HEK293 (cell line): ENCODE measurements at regions not wholly inside any gene's neighbourhood (a gene's known extent, or its start where the extent isn't known, plus 50 kb on each side); places are given as distances from the start of the nearest gene placed in this dataset.

Experiments used
- CTCF ChIP-seq: fragments of 450-650 bp; formaldehyde crosslinking; IDR thresholded peaks from 2 replicates; pipeline ENCODE4 v1.5.1; 2016; ENCODE audit warnings: missing biosample characterization, missing genetic modification characterization
- HOXA7 ChIP-seq: sonication (generic); formaldehyde crosslinking; IDR thresholded peaks from 2 replicates; pipeline ENCODE4 v1.8.1; 2022; ENCODE audit warnings: missing genetic modification reagents, borderline replicate concordance
- SP2 ChIP-seq: fragments of 450-650 bp; formaldehyde crosslinking; IDR thresholded peaks from 2 replicates; pipeline ENCODE4 v1.5.1; 2016; ENCODE audit warnings: missing biosample characterization, missing genetic modification characterization
- SP7 ChIP-seq: fragments of 450-650 bp; formaldehyde crosslinking; IDR thresholded peaks from 2 replicates; pipeline ENCODE4 v1.5.1; 2016; ENCODE audit warnings: missing biosample characterization, missing genetic modification characterization
- ZBTB21 ChIP-seq: fragments of 450-650 bp; formaldehyde crosslinking; IDR thresholded peaks from 2 replicates; pipeline ENCODE4 v1.5.1; 2017; ENCODE audit warnings: missing biosample characterization, missing genetic modification characterization
- ZFP3 ChIP-seq: fragments of 450-650 bp; formaldehyde crosslinking; IDR thresholded peaks from 2 replicates; pipeline ENCODE4 v1.5.1; 2016; ENCODE audit warnings: low read depth, missing biosample characterization, missing genetic modification characterization
- ZNF274 ChIP-seq, 2 experiments: fragments of 200-500 bp in 1 of 2; fragments of 450-650 bp in 1 of 2; sonication (Bioruptor generic) in 1 of 2; formaldehyde crosslinking in 1 of 2; IDR thresholded peaks; 2 replicates each; pipeline versions ENCODE4 v1.5.1 to v1.6.1; 2014 to 2016; ENCODE audit warnings: borderline replicate concordance in 1 of 2, inconsistent platforms in 1 of 2, low read length in 1 of 2, missing biosample characterization in 1 of 2, missing genetic modification characterization in 1 of 2
- ZNF366 ChIP-seq: fragments of 450-650 bp; formaldehyde crosslinking; conservative IDR thresholded peaks from 2 replicates; pipeline ENCODE4 v1.5.1; 2016; ENCODE audit warnings: missing biosample characterization, missing genetic modification characterization
- ZNF514 ChIP-seq: fragments of 450-650 bp; formaldehyde crosslinking; IDR thresholded peaks from 2 replicates; pipeline ENCODE4 v1.5.1; 2016; ENCODE audit warnings: missing biosample characterization, missing genetic modification characterization
- ZNF558 ChIP-seq: fragments of 450-650 bp; formaldehyde crosslinking; IDR thresholded peaks from 2 replicates; pipeline ENCODE4 v1.5.1; 2016; ENCODE audit warnings: missing biosample characterization, missing genetic modification characterization
- ZNF76 ChIP-seq: fragments of 450-650 bp; formaldehyde crosslinking; IDR thresholded peaks from 2 replicates; pipeline ENCODE4; 2016; ENCODE audit warnings: low read depth, missing biosample characterization, missing genetic modification characterization, borderline replicate concordance
- ZNF791 ChIP-seq: fragments of 450-650 bp; formaldehyde crosslinking; IDR thresholded peaks from 2 replicates; pipeline ENCODE4 v1.5.1; 2016; ENCODE audit warnings: missing biosample characterization, missing genetic modification characterization
- TF ChIP-seq, protein P1 (sequence below): fragments of 450-650 bp; formaldehyde crosslinking; IDR thresholded peaks from 2 replicates; pipeline ENCODE4 v1.5.1; 2017; ENCODE audit warnings: missing biosample characterization, missing genetic modification characterization

- TF ChIP-seq ZNF791 (no peak), CTCF (tag by site-specific recombination) (no peak), SP7 (tag by site-specific recombination) (no peak), SP2 (tag by site-specific recombination) (no peak), ZNF558 (no peak), HOXA7 (CRISPR knock-in tag) (no peak), ZNF76 (tag by site-specific recombination) (no peak), ZNF514 (no peak), ZNF274 (IDR thresholded peaks at IDR 0.05; ENCODE audit: low read length) (no peak), ZNF274 (tag by site-specific recombination; IDR thresholded peaks at IDR 0.05; ENCODE audit: borderline replicate concordance) (no peak), ZNF366 (tag by site-specific recombination) (no peak), ZFP3 (tag by site-specific recombination) (no peak), ZBTB21 (tag by site-specific recombination) (no peak)
- TF ChIP-seq, protein P1, sequence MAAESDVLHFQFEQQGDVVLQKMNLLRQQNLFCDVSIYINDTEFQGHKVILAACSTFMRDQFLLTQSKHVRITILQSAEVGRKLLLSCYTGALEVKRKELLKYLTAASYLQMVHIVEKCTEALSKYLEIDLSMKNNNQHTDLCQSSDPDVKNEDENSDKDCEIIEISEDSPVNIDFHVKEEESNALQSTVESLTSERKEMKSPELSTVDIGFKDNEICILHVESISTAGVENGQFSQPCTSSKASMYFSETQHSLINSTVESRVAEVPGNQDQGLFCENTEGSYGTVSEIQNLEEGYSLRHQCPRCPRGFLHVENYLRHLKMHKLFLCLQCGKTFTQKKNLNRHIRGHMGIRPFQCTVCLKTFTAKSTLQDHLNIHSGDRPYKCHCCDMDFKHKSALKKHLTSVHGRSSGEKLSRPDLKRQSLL: no peak
Measured at GRCh38 chr6:97456070-97456469, 173.1 kb upstream of the MMS22L start.
